HS-27A (cell line): ENCODE measurements at regions not wholly inside any gene's neighbourhood (a gene's known extent, or its start where the extent isn't known, plus 50 kb on each side); places are given as distances from the start of the nearest gene placed in this dataset.
A peak's percentile ranks its signal among the peaks of the same experiment; 100 is the strongest.
"Not testable (repeated sequence)": the region's sequence is repeated elsewhere in the genome, so short reads cannot be mapped to it uniquely, and the experiment has no call there.

Experiments
- DNase-seq: peaks from one replicate; pipeline ENCODE4 v3.0.0-alpha.2; 2012; ENCODE audit warnings: low read depth, missing footprints

GRCh38 chr4:111400741-111401140 lies 744.5 kb upstream of the FAM241A start:
- DNase-seq: peak; percentile 15

DNA sequence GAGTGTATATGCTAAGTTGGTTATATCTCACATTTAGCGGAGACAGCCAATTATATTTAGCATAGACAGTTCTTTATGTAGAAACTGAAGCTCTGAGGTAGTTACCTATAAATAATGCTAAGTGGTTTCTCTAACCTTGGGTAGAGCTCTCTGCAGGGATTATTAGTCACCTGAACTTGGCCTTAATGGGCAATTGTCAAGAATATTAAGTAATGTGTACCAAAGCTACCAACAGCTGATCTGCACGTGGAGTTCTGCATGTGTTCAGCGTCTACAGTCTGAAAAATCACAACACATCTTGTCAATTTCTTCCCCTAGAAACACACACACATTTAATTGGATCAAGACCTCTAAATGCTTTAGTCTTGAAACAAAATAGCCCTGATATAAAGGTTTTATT lies 740.6 kb upstream of the FAM241A start:
- DNase-seq: no peak

DNA sequence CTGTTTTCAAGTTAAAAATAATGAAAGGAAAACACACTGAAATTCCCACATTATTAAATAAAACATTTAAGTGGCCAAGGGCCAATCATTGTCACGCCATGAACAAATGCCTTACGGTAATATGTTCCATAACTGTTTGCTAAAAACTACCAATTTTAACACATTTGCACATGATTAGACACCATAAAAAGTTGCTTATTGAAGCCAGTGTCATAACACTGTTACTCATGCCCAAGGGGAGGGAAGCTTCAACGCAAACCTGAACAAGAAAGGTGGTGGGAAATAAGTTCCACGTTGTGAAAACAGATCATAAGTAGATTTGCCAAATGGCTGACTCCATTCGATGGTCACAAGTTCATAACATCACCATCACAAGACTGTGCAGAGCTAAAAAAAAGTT lies 739.3 kb upstream of the FAM241A start:
- DNase-seq: no peak

- no peak for DNase-seq
Measured at GRCh38 chr4:111410571-111410970, 734.7 kb upstream of the FAM241A start.

DNA sequence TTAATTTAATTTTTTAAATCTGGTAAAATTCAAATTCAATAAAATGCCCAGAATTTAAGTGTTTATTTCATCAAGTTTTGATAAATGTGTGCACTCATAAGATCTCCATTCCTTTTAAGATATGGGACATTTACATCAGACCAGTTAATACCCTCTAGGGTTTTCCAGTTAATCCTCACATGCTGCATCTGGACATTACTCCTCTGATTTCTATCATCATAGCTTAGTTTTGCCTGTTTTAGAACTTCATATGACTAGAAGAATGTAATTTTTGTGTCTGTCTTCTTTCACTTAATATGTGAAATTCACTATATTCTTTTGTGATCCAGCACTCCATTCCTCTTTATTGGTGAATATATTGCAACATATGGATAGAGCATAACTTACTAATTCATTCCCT lies 727.7 kb upstream of the FAM241A start:
- no peak for DNase-seq

GRCh38 chr4:111433441-111433840 lies 711.8 kb upstream of the FAM241A start:
- DNase-seq: no peak

DNA sequence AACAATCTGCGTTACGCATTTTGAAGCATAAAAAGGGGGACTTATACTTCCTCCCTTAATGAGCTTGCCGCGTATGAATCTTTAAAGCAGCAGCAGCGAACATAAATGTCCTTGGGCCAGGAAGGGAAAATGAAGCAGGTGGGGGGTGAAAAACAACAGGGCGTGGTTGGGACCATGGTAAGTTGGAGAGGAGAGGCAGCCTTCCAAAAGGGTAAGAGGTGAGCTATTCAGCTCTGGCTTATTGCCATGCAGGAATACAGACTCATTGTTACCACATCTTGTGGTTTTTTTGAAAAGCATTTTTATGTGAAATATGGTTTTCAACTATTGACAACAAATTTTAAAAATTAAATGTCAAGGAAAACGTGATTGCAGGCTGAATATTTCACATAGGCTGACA lies 710.7 kb upstream of the FAM241A start:
- DNase-seq: no peak

DNA sequence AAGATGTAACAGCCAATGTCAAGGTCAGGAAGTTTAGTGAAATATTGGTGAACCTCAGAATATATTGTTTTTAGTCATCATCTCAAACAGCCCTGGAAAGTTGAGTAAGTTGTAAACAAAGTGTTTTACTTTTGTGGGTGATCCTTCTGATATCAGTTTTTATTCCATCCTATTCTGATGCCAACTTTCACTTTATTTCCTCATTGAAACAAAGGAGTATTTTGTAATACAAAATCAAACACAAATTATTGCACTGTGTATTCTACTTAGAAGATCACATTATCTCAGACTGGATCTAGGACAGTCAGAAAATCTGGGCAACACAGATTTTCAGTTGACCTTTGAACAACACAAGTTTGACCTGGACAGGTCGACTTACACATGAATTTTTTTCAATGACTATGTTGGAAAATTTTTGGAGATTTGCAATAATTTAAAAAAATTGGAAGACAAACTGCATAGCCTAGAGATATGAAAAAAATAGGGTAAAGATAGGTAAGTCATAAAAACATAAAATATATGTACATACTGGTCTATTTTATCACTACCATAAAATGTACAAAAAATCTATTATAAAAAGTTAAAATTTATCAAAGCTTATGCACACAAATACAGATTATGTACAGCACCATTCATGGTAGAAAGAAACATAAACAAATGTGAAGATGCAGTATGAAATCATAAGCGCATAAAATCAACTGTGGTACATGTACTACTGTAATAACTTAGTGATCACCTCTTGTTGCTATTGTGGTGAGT lies 709.1 kb upstream of the FAM241A start:
- no peak for DNase-seq

DNA sequence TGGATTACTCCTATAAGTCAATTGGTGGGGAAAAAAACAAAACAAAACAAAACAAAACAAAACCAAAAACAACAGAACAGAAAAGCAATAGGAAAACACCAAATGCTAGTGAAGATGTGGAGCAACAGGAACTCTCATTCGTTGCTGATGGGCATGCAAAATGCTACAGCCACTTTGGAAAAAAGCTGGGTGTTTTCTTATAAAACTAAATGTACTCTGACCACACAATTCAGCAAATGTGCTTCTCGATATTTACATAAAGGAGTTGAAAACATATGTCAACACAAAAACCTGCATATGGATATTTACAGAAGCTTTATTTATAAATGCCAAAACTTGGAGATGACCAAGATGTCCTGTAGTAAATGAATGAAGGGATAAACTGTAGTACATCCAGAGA lies 703.6 kb upstream of the FAM241A start:
- DNase-seq: no peak

- not testable (repeated sequence) for DNase-seq
Measured at GRCh38 chr4:111444836-111445235, 700.4 kb upstream of the FAM241A start.

- no peak for DNase-seq
Measured at GRCh38 chr4:111449657-111450056, 695.6 kb upstream of the FAM241A start.

- no peak for DNase-seq
Measured at GRCh38 chr4:111450867-111451266, 694.4 kb upstream of the FAM241A start.

DNA sequence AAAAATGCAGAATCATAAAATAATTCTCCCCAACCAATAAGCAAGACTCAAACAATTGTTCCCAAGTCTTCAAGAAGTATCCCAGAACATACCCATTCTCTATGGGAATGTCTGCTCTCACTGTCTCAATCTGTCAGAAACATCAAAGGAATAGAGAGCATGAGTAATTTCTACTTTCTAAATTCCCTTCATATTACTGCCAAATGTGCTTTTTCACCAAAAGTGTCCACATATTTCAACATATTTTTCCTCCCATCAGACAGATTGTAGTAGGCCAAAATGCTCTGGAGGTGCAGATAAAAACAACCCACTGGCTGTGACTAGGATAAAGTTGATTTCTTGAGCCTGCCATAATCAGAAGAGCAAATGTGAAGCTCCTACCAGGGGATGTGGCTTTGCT lies 692.0 kb upstream of the FAM241A start:
- DNase-seq: no peak

- DNase-seq: no peak
Measured at GRCh38 chr4:111454961-111455360, 690.3 kb upstream of the FAM241A start.

- DNase-seq: no peak
Measured at GRCh38 chr4:111464251-111465045, 680.8 kb upstream of the FAM241A start.

DNA sequence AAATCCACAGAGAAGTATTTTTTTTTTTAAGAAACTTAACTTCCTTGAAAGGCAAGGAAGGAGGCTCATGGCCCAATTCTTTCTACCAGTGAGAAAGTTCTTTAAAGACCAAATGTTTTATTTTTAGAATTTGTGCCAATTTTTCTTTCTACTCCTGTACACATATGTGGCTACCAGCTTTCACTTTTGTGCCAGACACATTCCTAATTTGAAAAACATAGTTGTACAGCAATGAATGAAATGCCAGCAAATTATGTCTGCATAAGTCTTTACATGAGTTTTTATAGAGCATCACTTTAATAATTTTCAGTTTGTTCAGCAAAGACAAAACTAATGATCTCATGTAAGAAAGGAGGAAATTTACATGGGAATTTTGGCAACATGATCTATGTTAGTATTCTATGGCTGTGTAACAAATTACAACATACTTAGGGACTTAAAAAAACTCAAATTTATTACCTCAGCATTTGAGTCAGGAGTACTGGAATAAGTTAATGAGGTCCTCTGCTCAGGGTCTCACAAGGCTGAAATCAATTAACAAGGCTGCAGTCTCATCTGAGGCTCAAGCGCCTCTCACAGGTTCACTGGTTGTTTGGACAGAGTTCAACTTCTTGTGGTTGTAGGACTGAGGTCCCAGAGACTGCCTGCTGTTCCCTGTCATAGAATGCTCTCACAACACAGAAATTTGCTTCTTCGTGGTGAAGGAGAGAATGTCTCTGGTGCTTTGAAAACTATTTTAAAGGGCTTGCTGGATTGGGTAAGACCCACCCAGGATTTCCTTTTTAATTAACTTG lies 678.2 kb upstream of the FAM241A start:
- no peak for DNase-seq

DNA sequence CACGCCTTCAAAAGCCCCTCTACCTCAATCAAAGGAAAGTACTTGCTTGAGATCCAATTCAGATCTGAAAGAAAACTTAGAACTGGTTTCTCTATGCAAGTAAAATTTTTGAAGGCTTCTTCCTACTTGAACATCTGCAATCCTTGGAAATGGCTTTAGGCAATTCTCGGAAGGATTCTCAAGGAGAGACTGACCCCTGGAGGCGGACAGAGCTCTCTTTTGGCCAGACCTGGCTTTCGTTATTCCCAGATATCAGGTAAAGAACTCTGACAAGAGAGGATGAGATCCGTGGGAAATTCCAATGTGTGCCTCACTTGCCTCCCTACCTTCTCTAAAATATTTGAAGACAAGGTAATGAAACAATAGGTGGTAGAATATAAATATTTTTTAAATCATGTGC lies 670.3 kb upstream of the FAM241A start:
- no peak for DNase-seq

DNA sequence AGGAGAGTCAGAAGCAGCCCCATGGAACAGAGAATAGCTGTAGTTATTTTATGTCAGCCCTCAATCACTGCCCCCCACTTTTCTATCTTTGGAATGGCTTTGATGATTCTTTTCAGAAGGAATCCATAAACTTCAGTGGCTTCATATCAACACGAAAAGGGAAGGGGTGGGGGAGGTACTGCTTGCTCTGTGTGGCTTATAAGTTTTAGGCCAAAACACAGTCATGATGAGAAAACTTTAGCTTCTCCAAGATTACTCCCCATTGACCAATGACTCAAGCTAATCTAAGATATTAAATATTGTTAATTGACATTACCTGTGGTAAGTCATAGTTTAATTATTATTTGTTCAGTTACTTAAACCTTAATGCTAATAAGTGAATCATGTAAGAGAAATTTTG lies 669.6 kb upstream of the FAM241A start:
- no peak for DNase-seq

- DNase-seq: no peak
Measured at GRCh38 chr4:111480510-111480909, 664.7 kb upstream of the FAM241A start.

GRCh38 chr4:111483375-111484169 lies 661.7 kb upstream of the FAM241A start:
- no peak for DNase-seq

DNA sequence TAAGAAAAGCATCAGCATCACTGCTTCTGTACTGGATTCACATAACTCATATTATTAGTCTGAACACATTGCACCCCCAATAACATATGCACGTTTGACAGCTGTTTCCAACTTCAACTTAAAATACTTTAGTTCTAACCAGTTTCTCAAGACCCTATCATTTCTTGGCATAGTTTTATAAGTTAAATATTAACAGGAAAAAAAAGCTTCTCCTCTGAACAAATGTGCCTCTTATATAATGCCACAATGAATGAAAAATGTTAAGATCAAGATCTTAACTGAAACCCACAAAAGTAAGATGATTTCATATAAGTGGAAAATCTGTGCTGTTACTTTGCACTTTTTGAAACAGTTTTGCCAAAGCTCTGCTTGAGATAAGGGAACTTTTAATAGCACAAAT lies 652.8 kb upstream of the FAM241A start:
- no peak for DNase-seq

DNA sequence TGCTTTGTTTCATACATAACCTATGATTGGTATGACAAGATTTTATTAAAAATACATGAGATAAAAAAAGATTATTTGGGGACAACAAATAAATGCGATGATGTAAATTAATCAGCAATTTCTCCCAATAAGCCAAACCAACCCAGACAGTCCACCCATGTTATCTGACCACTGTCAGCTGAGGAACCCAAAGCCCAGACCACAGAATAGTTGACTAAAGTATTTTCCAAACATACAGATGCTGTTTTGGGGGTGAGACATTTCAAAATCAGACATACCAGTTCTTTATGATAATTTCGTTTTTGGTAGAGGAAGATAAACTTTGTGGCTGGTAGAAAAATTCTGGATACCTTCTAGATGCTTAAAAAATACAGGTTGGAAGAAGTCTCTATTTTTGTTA lies 650.8 kb upstream of the FAM241A start:
- no peak for DNase-seq
